Esophagus squamous epithelium (tissue), 5 donors: ENCODE measurements at regions not wholly inside any gene's neighbourhood (a gene's known extent, or its start where the extent isn't known, plus 50 kb on each side); places are given as distances from the start of the nearest gene placed in this dataset.
A peak's percentile ranks its signal among the peaks of the same experiment; 100 is the strongest.

Source experiments
- DNase-seq: peaks from one replicate; lab custom pipeline; 2025; lab: John Stamatoyannopoulos, UW
- H3K27ac ChIP-seq, 4 donors: fragments of 200-600 bp; sonication (generic); one replicate each; pipeline ENCODE4 v1.5.1; 2016 to 2019; ENCODE audit warnings: mild to moderate bottlenecking in 1 of 4
- H3K27me3 ChIP-seq, 4 donors: fragments of 200-600 bp; sonication (generic); 1 replicate in 3 of 4; 2 replicates in 1 of 4; pipeline versions ENCODE4 v1.5.1 to v1.6.0; 2017 to 2021; ENCODE audit warnings: antibody characterized with exemption in 1 of 4
- H3K36me3 ChIP-seq, 3 donors: fragments of 200-600 bp; sonication (generic); one replicate each; pipeline ENCODE4 v1.5.1; 2016 to 2019
- H3K4me1 ChIP-seq, 3 donors: fragments of 200-600 bp; sonication (generic); one replicate each; pipeline ENCODE4 v1.5.1; 2017 to 2019
- H3K4me3 ChIP-seq, 4 donors: fragments of 200-600 bp; sonication (generic); 1 replicate in 3 of 4; 2 replicates in 1 of 4; pipeline ENCODE4 v1.5.1; 2016 to 2019; ENCODE audit warnings: mild to moderate bottlenecking in 2 of 4, moderate library complexity in 1 of 4
- H3K9me3 ChIP-seq, 3 donors: fragments of 200-600 bp; sonication (generic); one replicate each; pipeline ENCODE4 v1.5.1; 2016 to 2019
- POLR2A ChIP-seq, 4 donors: fragments of 450-650 bp; IDR thresholded peaks; one replicate each; pipeline ENCODE4 v1.6.1; 2017; ENCODE audit warnings: antibody characterized with exemption in 4 of 4, mild to moderate bottlenecking in 4 of 4, moderate library complexity in 3 of 4
- WGBS, 2 donors: methylation state at CpG; one replicate each; pipeline ENCODE4 v1.1.5; 2018; 5-methylcytosine and 5-hydroxymethylcytosine counted together
- intact Hi-C: fragments of 100-400 bp; cut with DNase I; formaldehyde crosslinking; loops from one replicate; pipeline ENCODE4 v1.15.0; 2022
- TF ChIP-seq, protein P1 (sequence below), 6 experiments: fragments of 450-650 bp in 4 of 6; fragments of 200-600 bp in 2 of 6; sonication (generic) in 2 of 6; IDR thresholded peaks; one replicate each; pipeline ENCODE4 v1.5.1; 2016 to 2019; ENCODE audit warnings: antibody characterized with exemption in 6 of 6, mild to moderate bottlenecking in 4 of 6, moderate library complexity in 4 of 6
- donor health status: DM: yes; HTN: yes; CAD: no.

DNA sequence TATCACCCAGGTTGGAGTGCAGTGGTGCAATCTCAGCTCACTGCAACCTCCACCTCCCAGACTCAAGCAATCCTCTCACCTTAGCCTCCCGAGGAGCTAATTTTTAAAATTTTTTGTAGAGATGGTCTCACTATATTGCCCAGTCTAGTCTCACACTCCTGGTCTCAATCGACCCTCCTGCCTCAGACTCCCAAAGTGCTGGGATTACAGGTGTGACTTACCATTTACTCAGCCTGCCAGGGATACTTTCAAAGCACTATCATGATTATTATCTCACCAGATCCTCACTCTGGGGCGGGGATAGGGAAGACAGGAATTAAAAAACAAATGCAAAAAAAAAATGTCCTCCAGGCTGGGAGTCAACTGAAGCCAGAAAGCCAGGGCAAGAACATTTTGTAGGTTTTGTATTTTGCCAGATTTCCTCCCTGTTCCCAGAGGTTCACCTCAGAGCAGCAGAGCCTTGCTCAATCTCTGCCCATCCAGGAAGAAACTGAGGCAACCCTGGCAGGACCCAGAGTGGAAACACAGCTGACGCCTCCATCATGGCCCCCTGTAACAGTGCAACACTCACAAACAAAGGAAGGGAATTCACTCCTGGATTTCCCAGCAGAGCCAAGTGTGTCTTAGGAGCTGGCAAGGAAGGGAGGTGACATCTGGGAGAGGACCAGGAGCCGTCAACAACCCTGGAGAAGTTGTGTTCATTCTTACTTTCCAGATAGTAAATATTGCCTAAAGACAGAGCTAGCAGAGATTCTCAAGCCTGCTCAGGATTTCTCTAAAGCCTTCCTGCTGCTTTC is 73.9 kb downstream of the IRF2BPL start:
- TF ChIP-seq, protein P1, sequence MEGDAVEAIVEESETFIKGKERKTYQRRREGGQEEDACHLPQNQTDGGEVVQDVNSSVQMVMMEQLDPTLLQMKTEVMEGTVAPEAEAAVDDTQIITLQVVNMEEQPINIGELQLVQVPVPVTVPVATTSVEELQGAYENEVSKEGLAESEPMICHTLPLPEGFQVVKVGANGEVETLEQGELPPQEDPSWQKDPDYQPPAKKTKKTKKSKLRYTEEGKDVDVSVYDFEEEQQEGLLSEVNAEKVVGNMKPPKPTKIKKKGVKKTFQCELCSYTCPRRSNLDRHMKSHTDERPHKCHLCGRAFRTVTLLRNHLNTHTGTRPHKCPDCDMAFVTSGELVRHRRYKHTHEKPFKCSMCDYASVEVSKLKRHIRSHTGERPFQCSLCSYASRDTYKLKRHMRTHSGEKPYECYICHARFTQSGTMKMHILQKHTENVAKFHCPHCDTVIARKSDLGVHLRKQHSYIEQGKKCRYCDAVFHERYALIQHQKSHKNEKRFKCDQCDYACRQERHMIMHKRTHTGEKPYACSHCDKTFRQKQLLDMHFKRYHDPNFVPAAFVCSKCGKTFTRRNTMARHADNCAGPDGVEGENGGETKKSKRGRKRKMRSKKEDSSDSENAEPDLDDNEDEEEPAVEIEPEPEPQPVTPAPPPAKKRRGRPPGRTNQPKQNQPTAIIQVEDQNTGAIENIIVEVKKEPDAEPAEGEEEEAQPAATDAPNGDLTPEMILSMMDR (IDR thresholded peaks at IDR 0.05) = no peak
- no peak for TF ChIP-seq POLR2A (IDR thresholded peaks at IDR 0.05)
- Histone ChIP-seq H3K27ac (peak overlapping the region; percentile 84 to 96 (median 92)), H3K4me3 (no peak overlapping the region), H3K36me3 (no peaks in the 10 kb centered on the region), H3K27me3 (no peaks in the 10 kb centered on the region), H3K9me3 (no peaks in the 10 kb centered on the region), H3K4me1 (peaks cover 74 to 98% (median 77%) of the 10 kb centered on the region in 3 donors)
- DNase-seq = no peak
- 52 to 62% methylated on average over 5 of the region's 5 CpGs for WGBS, 2 donors
- intact Hi-C loops = loop anchor here (5.0 kb wide), 1 partner anchor 78 kb away; no protein-coding TSS in a partner anchor

DNA sequence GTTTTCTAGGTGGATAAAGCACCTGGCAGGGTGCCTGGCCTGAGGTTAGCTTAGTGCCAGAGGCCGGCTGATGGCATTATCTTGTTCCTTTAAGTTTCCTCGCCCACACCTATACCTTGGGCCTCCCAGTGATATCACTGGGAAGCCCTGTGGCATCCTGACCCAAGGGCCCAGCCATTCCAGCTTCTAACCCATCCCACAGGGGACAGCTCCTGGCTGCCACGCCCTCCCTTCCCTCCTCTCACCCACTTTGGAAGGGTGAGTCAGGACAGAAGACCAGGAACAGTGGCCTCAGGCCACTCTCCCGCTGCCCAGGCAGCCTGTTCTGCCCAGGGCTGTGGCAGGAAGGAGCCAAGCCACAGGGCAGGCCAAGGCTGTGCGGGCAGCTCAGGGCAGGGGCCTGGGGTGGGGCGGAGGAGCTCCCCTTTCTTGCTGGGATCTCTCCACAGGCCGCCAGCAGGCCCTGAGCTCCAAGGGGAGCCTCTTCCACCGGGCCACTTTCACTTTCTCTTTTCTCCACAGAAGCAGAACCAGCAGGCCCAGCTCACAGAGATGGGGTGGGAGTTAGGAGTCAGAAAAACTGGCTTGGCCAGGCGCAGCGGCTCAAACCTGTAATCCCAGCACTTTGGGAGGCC is 75.1 kb downstream of the IRF2BPL start:
- H3K27me3 ChIP-seq = no peaks in the 10 kb centered on the region
- H3K36me3 ChIP-seq = no peaks in the 10 kb centered on the region
- H3K4me1 ChIP-seq = peaks cover 64 to 92% (median 71%) of the 10 kb centered on the region in 3 donors
- H3K27ac ChIP-seq = peak overlapping the region; percentile 84 to 96 (median 92)
- no peaks in the 10 kb centered on the region for H3K9me3 ChIP-seq
- WGBS, 2 donors = 19% methylated on average over 5 of the region's 10 CpGs; no CpG with 5 or more reads in 1 of the 2 donors
- DNase-seq = no peak
- H3K4me3 ChIP-seq = peak overlapping the region in 3 of 4 donors; percentile 18 to 55 (median 33)
- TF ChIP-seq, protein P1 (IDR thresholded peaks at IDR 0.05) = peak in 1 of 6 experiments; percentile 16
- TF ChIP-seq POLR2A (IDR thresholded peaks at IDR 0.05) = peak in 1 of 4 donors; percentile 34
- intact Hi-C loops = loop anchor here (5.0 kb wide), 1 partner anchor 79 kb away; no protein-coding TSS in a partner anchor

DNA sequence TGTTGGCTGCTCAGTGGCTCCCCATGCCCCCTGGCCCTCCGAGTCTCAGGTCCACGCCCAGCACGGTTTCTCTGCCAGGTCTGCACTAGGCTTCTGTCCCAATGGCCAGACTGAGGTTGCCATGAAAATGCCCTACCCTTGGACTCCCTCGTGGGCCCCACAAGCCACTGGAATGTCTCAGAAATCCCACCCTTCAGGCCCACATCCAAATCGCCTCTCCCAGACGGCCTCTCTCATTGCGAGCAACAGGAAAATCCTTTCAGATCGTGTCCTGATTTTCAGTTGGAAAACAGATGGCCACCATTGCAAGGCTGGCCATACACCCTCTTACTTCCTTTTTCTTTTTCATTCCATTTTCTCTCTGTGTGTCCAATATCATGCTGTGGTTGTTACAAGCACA is 77.3 kb downstream of the IRF2BPL start:
- no peaks in the 10 kb centered on the region for H3K27me3 ChIP-seq
- TF ChIP-seq, protein P1 (IDR thresholded peaks at IDR 0.05) = no peak
- TF ChIP-seq POLR2A (IDR thresholded peaks at IDR 0.05) = no peak
- intact Hi-C loops = loop anchor here (5.0 kb wide), 1 partner anchor 81 kb away; no protein-coding TSS in a partner anchor
- WGBS, 2 donors = 54 to 55% methylated on average over 5 to 8 of the region's 8 CpGs
- H3K4me3 ChIP-seq = no peak overlapping the region
- H3K27ac ChIP-seq = peak overlapping the region; percentile 45 to 81 (median 72)
- no peak for DNase-seq
- H3K9me3 ChIP-seq = no peaks in the 10 kb centered on the region
- no peaks in the 10 kb centered on the region for H3K36me3 ChIP-seq
- H3K4me1 ChIP-seq = peaks cover 67 to 92% (median 78%) of the 10 kb centered on the region in 3 donors

DNA sequence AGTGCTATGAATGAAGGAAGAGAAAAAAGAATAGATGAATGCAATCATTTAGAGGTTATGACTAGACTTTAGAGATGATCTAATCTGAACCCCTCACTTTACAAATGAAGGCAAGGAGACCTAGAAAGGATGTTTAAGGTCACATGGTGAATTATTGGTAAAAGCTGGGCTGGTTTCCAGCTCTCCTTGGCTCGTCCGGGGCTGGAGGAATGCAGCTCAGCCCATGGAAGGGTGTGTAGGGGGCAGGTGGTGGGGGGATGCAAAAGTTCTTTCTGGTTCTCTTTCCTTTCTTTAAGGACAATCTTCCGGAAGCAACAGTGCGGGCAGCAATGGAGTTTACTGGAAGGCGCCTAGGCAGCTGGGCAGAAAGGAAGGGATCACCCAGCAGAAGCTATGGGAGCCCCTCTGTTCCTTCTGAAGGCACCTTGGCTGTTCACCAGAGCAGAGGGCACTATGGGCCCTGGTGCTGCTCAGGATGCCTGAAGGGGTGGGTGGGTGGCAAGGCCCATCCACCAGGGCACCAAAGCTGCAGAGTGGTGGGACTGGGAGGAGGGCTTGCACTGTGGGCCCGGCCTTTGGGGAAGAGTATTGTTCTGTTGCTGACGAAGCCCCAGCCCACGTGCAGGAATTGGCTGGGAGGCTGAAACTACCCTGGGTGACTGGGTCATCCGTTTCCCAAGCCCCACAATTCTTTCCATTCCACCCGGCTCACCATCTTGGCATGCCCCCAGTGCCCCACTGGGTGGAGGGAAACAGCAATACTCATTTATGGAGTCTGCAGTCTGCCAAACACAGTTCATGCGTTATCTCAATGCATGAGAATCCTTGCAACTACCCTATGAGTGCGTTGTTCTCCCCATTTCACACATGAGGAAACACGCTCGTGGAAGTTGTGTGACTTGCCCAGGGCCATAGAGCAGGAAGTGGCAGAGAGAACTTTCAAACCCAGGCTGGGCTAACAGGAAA is 78.2 kb downstream of the IRF2BPL start:
- intact Hi-C loops = loop anchor here (5.0 kb wide), 1 partner anchor 82 kb away; no protein-coding TSS in a partner anchor

More for the DNA sequence above, 78.2 kb downstream of the IRF2BPL start:
- no peaks in the 10 kb centered on the region for H3K9me3 ChIP-seq
- H3K4me3 ChIP-seq = no peak overlapping the region
- WGBS, 2 donors = 39 to 45% methylated on average over 10 to 14 of the region's 14 CpGs
- H3K27me3 ChIP-seq = no peaks in the 10 kb centered on the region
- H3K27ac ChIP-seq = peak overlapping the region; percentile 53 to 81 (median 72)
- H3K4me1 ChIP-seq = peaks cover 58 to 84% (median 70%) of the 10 kb centered on the region in 3 donors
- no peak for TF ChIP-seq POLR2A (IDR thresholded peaks at IDR 0.05)
- TF ChIP-seq, protein P1 (IDR thresholded peaks at IDR 0.05) = no peak
- DNase-seq = no peak
- no peaks in the 10 kb centered on the region for H3K36me3 ChIP-seq
